NB4 (cell line): ENCODE measurements at regions not wholly inside any gene's neighbourhood (a gene's known extent, or its start where the extent isn't known, plus 50 kb on each side); places are given as distances from the start of the nearest gene placed in this dataset.

Experiments used
- DNase-seq: peaks from one replicate; pipeline ENCODE4 v3.0.0; 2010; ENCODE audit warnings: low read depth
- H3K4me3 ChIP-seq: one replicate; pipeline ENCODE4 v1.5.1; 2011; ENCODE audit warnings: mild to moderate bottlenecking, low read depth, low read length, moderate library complexity
- MYC ChIP-seq: IDR thresholded peaks from 2 replicates; pipeline ENCODE4 v1.6.1; 2011; ENCODE audit warnings: low read depth, low read length
- POLR2A ChIP-seq: IDR thresholded peaks from 2 replicates; pipeline ENCODE4 v1.6.1; 2011; ENCODE audit warnings: mild to moderate bottlenecking; ENCODE audit not compliant: insufficient read length; ENCODE audit errors: extremely low read depth
- TF ChIP-seq, protein P1 (sequence below): IDR thresholded peaks from 2 replicates; pipeline ENCODE4 v1.6.1; 2011; ENCODE audit warnings: low read depth, low read length
- TF ChIP-seq, protein P2 (sequence below): IDR thresholded peaks from one replicate; pipeline ENCODE4 v1.5.1; 2012; ENCODE audit warnings: low read depth, low read length

DNA sequence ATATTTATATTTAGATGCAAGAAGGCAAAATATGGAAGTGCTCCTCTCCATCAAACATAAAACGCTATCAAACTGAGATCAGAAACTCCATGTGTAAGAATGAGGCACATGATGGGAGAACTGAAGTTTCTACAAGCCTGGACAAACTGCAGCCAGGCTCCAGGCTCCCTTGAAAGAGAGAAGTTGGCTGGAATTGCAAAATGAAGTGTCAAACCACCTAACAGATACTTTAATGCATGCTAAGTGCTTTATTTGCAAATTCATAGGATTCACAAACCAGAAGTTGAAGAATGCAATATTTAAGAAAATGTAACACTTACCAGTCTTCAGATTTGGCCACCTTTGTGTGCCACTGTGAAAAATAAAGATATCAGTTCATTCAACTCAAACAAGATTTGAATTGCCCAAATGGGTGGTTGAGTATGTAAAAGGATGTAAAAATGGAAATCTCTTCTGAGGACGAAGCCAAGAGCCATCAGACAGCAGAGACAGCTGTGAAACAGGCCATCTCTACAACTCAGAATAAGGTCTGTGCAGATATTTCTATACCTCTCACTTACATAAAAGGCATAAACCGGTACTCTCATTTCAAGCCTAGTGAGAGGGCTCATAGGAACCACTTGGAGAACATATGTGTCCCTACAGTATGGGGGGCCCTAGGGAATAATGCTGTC is 87.0 kb downstream of the DPPA2 start:
- H3K4me3 ChIP-seq = no peak overlapping the region
- TF ChIP-seq MYC (no peak), POLR2A (no peak)
- TF ChIP-seq, protein P1, sequence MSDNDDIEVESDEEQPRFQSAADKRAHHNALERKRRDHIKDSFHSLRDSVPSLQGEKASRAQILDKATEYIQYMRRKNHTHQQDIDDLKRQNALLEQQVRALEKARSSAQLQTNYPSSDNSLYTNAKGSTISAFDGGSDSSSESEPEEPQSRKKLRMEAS = no peak
- TF ChIP-seq, protein P2, sequence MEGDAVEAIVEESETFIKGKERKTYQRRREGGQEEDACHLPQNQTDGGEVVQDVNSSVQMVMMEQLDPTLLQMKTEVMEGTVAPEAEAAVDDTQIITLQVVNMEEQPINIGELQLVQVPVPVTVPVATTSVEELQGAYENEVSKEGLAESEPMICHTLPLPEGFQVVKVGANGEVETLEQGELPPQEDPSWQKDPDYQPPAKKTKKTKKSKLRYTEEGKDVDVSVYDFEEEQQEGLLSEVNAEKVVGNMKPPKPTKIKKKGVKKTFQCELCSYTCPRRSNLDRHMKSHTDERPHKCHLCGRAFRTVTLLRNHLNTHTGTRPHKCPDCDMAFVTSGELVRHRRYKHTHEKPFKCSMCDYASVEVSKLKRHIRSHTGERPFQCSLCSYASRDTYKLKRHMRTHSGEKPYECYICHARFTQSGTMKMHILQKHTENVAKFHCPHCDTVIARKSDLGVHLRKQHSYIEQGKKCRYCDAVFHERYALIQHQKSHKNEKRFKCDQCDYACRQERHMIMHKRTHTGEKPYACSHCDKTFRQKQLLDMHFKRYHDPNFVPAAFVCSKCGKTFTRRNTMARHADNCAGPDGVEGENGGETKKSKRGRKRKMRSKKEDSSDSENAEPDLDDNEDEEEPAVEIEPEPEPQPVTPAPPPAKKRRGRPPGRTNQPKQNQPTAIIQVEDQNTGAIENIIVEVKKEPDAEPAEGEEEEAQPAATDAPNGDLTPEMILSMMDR = no peak
- DNase-seq = no peak

DNA sequence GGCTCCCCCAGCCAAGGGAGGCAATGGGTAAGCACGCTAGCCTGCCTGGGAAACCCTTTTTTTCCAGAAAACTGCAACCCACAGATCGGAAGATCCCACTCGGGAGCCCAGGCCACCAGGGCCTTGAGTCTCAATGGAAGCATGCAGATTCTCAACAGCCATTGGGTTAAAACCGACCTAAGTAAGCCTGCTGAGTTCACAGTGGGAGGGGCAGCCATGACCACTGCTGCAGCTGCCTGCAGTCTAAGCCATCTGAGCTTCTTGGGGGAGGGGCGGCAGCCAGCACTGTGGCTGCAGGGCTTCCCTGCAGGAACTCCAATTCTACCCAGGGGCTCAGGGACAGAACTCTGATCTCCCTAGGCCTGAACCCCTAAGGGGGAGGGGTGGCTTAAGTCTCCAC is 82.0 kb downstream of the DPPA2 start:
- TF ChIP-seq MYC (no peak), POLR2A (no peak)
- TF ChIP-seq, protein P1 = no peak
- TF ChIP-seq, protein P2 = no peak
- DNase-seq = no peak
- no peak overlapping the region for H3K4me3 ChIP-seq

DNA sequence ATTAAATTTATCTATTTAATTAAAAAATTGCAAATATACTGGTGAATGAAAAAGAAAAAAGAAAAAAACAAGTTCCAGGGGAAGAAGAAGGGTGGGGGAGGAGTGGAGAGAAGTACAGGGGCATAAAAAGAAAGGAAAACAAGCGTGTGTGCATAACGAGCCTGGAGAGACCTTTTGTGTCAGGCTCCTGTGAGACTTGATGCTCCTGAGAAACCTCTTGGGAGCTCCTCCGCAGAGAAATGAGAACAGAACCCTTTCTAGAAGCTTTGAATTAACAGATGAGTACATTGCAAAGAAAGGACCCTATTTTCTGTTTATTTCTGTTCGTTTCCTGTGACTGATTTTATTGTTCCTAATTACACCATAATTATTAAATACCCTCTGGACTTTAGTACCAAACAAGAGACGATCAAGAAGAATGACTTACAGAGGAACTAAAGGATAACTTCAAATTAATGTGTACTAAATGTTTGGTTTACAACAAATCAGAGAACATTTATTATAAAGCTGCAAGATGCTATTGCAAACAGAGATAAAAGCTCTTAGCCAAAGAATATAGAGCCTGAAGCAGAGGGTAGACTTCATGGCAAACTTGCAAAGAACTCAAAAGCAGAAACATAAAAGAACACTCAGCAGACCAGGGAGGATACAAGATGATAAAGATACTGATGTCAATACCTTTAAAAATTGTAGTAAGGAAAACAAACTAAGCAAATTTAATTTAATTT is 74.7 kb downstream of the DPPA2 start:
- TF ChIP-seq, protein P1 = no peak
- TF ChIP-seq POLR2A (no peak), MYC (no peak)
- TF ChIP-seq, protein P2 = no peak
- no peak for DNase-seq
- no peak overlapping the region for H3K4me3 ChIP-seq

DNA sequence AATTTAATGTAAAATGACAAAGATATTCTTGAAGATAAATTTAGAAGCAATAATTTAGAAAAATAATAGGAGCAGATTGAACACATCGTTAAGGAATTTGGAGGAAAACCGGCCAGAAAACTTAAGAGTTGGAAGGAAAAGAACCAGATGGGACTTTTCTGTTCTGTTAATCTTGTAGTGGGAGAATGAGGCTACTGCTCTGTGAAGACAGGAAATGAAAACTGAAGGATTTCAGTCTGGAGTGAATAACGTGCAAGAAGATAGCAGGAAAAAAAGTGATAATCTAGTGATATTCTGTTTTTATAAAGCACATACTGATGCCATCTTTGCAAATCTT is 74.2 kb downstream of the DPPA2 start:
- no peak for DNase-seq
- TF ChIP-seq POLR2A (no peak), MYC (no peak)
- TF ChIP-seq, protein P1 = no peak
- TF ChIP-seq, protein P2 = no peak
- H3K4me3 ChIP-seq = no peak overlapping the region
